Vagina (tissue), 2 donors: ENCODE measurements at regions not wholly inside any gene's neighbourhood (a gene's known extent, or its start where the extent isn't known, plus 50 kb on each side); places are given as distances from the start of the nearest gene placed in this dataset.

Experiments
- CTCF ChIP-seq, 3 experiments: fragments of 450-650 bp in 2 of 3; fragments of 200-600 bp in 1 of 3; sonication (generic) in 1 of 3; IDR thresholded peaks; one replicate each; pipeline ENCODE4 v1.5.1; 2017 to 2019; ENCODE audit warnings: antibody characterized with exemption in 3 of 3, mild to moderate bottlenecking in 2 of 3, moderate library complexity in 2 of 3
- POLR2A ChIP-seq, 2 donors: fragments of 450-650 bp; IDR thresholded peaks; one replicate each; pipeline ENCODE4 v1.6.1; 2017; ENCODE audit warnings: antibody characterized with exemption in 2 of 2, mild to moderate bottlenecking in 2 of 2, moderate library complexity in 2 of 2
- POLR2AphosphoS5 ChIP-seq, 2 donors: sonication (generic); formaldehyde crosslinking; IDR thresholded peaks; one replicate each; pipeline ENCODE4 v1.9.0; 2017; ENCODE audit warnings: antibody characterized with exemption in 2 of 2, mild to moderate bottlenecking in 2 of 2, low read depth in 1 of 2; ENCODE audit not compliant: insufficient read depth in 1 of 2

DNA sequence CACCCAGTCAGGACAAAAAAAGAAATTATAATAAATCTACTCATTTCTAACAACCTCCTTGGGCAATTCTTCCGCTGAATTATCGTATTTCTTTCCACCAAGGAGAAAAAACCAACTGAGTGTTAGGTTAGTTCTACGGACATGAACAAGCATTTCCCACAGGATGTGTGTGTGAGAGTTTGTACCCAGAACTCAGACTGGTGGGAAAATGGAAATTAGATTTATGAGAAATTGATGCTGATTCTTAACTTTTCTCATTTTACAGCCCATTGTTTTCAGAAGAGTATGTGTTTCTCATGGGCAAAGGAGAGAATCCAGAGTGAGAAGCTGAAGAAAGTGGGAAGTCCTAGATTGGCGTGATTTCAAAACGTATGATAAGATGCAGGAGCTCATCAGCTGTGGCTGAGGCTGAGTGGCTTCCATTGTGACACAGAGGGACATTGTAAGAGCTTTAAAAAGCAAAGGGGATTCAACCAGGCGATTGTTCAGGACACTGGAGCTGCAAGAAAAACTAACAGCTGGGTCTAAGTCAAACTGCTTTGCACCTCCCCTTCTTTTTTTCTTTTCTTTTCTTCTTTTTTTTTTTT, 184.7 kb upstream of the ARGLU1 start:
- TF ChIP-seq CTCF (IDR thresholded peaks at IDR 0.05) = no peak
- TF ChIP-seq POLR2A (IDR thresholded peaks at IDR 0.05) = no peak
- TF ChIP-seq POLR2AphosphoS5 (IDR thresholded peaks at IDR 0.05; ENCODE audit: insufficient read depth in 1 of 2, low read depth in 1 of 2) = no peak
